ENCODE measurements at regions not wholly inside any gene's neighbourhood (a gene's known extent, or its start where the extent isn't known, plus 50 kb on each side); places are given as distances from the start of the nearest gene placed in this dataset.
A peak's percentile ranks its signal among the peaks of the same experiment; 100 is the strongest.

DNA sequence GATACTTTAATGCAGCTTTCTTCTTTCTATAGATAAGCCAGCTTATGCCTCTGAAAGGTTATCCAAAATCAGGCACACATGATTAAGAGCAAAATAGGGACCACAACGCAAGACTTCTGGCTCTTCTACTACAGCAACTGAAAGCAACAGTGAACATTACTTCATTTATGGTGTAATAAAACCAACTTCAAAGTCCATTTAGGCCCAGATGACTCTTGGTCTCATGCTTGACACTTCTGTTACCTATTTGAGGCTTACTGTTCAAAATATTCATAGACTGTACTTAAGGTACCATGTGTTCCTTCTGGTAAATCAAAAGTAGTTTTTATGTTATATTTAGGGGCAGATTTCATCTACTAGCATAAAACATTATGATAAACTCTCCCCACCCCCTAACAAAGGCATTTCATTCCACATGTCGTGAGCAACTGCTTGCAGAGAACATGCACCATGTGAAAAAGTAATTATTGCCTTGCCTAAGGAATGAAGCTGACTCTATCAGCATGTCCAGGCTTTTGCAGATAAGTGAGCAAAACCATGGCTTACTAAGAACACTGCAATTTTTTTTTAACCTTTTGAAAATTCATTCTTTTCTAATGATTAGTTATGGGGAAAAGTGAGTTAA, 154.9 kb upstream of the ITGB1 start:
- no peak overlapping the region for H3K4me3 Mint-ChIP-seq
- no peak for DNase-seq
- no peak overlapping the region for H3K27ac Mint-ChIP-seq
- peaks cover 78% of the 10 kb centered on the region for H3K4me1 Mint-ChIP-seq (ENCODE audit: low read depth)
- no peak for ATAC-seq (replicated peaks in 1 of 2)
- H3K36me3 Mint-ChIP-seq (ENCODE audit: insufficient read depth in 2 of 2), result peaks cover 0 to 3% of the 10 kb centered on the region in 2 donors
- H3K27me3 Mint-ChIP-seq (ENCODE audit: low read depth), result peaks cover 18% of the 10 kb centered on the region
- no peaks in the 10 kb centered on the region for H3K9me3 Mint-ChIP-seq

- no peak for DNase-seq
- Mint-ChIP-seq H3K27me3 (ENCODE audit: low read depth) (peaks cover 18% of the 10 kb centered on the region), H3K36me3 (ENCODE audit: insufficient read depth in 2 of 2) (peaks cover 0 to 5% of the 10 kb centered on the region in 2 donors), H3K4me1 (ENCODE audit: low read depth) (peaks cover 64% of the 10 kb centered on the region), H3K9me3 (no peaks in the 10 kb centered on the region), H3K4me3 (peak overlapping the region in 1 of 2 donors; percentile 87), H3K27ac (peak overlapping the region; percentile 92)
- ATAC-seq (replicated peaks in 1 of 2), result no peak
Observed at GRCh38 chr10:33111488-33112051, 153.5 kb upstream of the ITGB1 start.

DNA sequence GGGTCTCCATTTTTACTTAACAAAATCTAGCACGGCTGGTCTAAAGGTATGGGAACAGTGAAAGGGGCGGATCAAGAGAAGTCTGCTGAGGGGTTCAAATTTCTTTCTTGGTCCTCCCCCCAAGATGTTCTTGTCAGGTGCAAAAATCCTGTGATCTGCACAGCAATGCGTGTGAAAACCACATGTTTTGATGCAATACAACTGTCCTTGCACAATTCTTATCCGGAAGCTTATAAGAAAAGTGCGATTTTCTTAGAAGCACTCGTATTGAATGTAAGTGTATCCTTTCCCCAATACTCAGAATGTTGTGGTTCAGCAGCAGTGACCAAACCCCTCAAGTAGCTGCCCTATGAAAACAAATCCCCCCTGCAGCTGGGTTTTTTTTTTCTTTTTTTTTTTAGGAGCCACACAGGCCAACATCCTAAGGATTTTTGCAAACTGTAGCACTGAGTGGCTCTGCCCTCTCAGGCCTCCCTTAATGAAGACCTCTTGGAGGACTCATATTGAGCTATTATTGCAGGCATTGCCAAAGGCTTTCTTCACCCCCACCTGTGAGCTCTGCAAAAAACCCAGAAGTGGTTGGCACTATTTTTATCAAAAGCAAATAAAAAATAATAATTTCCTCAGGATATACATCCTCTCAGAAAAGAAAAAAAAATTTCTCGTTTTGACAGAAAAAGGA, 151.9 kb upstream of the ITGB1 start:
- DNase-seq, result no peak
- H3K9me3 Mint-ChIP-seq, result no peaks in the 10 kb centered on the region
- peak overlapping the region in 1 of 2 donors; percentile 87 for H3K4me3 Mint-ChIP-seq
- peak; percentile 17 to 32 for ATAC-seq (replicated peaks in 1 of 2)
- peaks cover 49% of the 10 kb centered on the region for H3K4me1 Mint-ChIP-seq (ENCODE audit: low read depth)
- peak overlapping the region; percentile 92 for H3K27ac Mint-ChIP-seq
- H3K36me3 Mint-ChIP-seq (ENCODE audit: insufficient read depth in 2 of 2), result peaks cover 0 to 5% of the 10 kb centered on the region in 2 donors
- H3K27me3 Mint-ChIP-seq (ENCODE audit: low read depth), result peaks cover 18% of the 10 kb centered on the region

- Mint-ChIP-seq H3K27ac (peak overlapping the region; percentile 42), H3K9me3 (peaks cover 0 to 3% of the 10 kb centered on the region in 2 donors), H3K4me3 (peak overlapping the region in 1 of 2 donors; percentile 87), H3K4me1 (ENCODE audit: low read depth) (peaks cover 43% of the 10 kb centered on the region), H3K36me3 (ENCODE audit: insufficient read depth in 2 of 2) (peaks cover 0 to 5% of the 10 kb centered on the region in 2 donors), H3K27me3 (ENCODE audit: low read depth) (peaks cover 18% of the 10 kb centered on the region)
- DNase-seq (no peak), ATAC-seq (replicated peaks in 1 of 2) (no peak)
Observed at GRCh38 chr10:33109384-33109783, 151.4 kb upstream of the ITGB1 start.

DNA sequence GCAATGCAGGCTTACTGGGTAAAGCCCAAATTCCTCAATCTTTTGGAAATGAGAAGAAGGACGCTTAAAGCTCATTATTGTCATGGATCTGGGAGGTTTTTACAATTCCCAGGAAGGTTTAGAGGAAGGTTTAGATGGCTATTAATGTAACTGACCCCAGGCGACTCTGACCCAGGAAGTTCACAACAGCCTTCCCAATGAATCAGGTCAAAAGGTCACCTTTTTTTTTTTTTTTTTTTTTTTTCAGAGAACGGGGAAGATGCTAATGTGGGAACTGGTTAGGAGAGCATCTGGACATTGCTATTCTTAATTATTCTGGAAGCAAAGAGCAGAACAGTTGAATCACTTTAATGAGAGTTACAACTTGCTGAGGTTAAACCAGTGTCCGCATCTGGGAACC, 149.9 kb upstream of the ITGB1 start:
- DNase-seq, result no peak
- Mint-ChIP-seq H3K27ac (no peak overlapping the region), H3K36me3 (ENCODE audit: insufficient read depth in 2 of 2) (peaks cover 6 to 8% of the 10 kb centered on the region in 2 donors), H3K27me3 (ENCODE audit: low read depth) (peaks cover 6% of the 10 kb centered on the region), H3K4me1 (ENCODE audit: low read depth) (peaks cover 32% of the 10 kb centered on the region), H3K9me3 (peaks cover 6 to 9% of the 10 kb centered on the region in 2 donors), H3K4me3 (no peak overlapping the region)
- ATAC-seq (replicated peaks in 1 of 2), result no peak

GRCh38 chr10:33106767-33107166, 148.7 kb upstream of the ITGB1 start:
- Mint-ChIP-seq H3K27ac (no peak overlapping the region), H3K36me3 (ENCODE audit: insufficient read depth in 2 of 2) (peaks cover 6 to 9% of the 10 kb centered on the region in 2 donors), H3K9me3 (peaks cover 6 to 9% of the 10 kb centered on the region in 2 donors), H3K4me1 (ENCODE audit: low read depth) (peaks cover 29% of the 10 kb centered on the region), H3K27me3 (ENCODE audit: low read depth) (peaks cover 6% of the 10 kb centered on the region), H3K4me3 (no peak overlapping the region)
- ATAC-seq (replicated peaks in 1 of 2) (no peak), DNase-seq (no peak)

DNA sequence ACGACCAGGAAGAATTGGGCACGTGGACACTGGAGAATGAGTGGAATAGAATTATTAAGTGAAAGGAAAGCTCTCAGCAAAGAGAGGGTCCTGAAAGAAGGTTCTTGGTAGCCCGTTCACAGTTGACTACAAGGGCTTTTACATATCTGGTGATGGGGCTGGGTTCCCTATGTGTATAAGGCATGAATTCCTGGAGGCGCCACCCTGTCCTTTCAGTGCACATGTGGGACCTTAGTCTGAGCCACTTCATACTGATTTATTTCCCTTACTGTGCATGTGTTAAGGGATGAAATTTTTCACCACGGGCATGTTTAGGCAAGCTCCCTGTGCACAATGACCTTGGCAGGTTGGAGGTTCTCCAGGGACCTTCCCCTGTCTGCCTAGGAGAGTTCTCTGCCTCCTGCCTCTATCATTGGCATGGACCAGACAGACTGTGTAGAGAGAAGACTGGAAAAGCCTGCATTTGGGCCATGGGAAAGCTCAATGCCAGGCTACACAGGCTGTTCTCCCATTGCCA, 145.9 kb upstream of the ITGB1 start:
- Mint-ChIP-seq H3K9me3 (peaks cover 6 to 10% of the 10 kb centered on the region in 2 donors), H3K27ac (no peak overlapping the region), H3K27me3 (ENCODE audit: low read depth) (peaks cover 6% of the 10 kb centered on the region), H3K4me3 (peak overlapping the region in 1 of 2 donors; percentile 11), H3K36me3 (ENCODE audit: insufficient read depth in 2 of 2) (peaks cover 10 to 16% of the 10 kb centered on the region in 2 donors), H3K4me1 (ENCODE audit: low read depth) (peaks cover 29% of the 10 kb centered on the region)
- DNase-seq, result no peak
- ATAC-seq (replicated peaks in 1 of 2), result no peak

DNA sequence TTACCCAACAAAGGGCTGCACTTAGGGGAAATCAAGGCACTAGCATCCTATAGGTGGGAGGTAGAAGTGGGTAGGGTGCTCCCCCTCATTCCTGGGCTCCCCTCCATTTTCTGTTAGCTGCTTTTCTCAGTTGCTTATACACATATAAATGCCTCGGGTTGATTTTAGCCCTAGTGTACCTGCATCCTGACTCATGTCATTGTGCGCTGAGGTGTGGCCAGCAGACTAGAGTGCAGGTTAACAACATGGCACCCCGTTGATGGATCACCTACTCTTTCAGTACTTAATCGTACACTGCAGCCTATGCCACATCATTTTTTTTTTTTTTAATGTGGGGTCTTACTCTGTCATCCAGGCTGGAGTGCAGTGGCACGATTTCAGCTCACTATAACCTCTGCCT, 144.0 kb upstream of the ITGB1 start:
- no peak for DNase-seq
- H3K4me3 Mint-ChIP-seq, result peak overlapping the region in 1 of 2 donors; percentile 85

GRCh38 chr10:33101392-33101787, 143.4 kb upstream of the ITGB1 start:
- peak overlapping the region; percentile 33 to 85 for H3K4me3 Mint-ChIP-seq

More for the DNA sequence above, 144.0 kb upstream of the ITGB1 start:
- Mint-ChIP-seq H3K27me3 (ENCODE audit: low read depth) (peaks cover under 1% of the 10 kb centered on the region), H3K4me1 (ENCODE audit: low read depth) (peaks cover 32% of the 10 kb centered on the region), H3K27ac (peak overlapping the region; percentile 95), H3K36me3 (ENCODE audit: insufficient read depth in 2 of 2) (peaks cover 10 to 13% of the 10 kb centered on the region in 2 donors), H3K9me3 (peaks cover 6 to 10% of the 10 kb centered on the region in 2 donors)
- peak in 1 of 2 donors; percentile 24 for ATAC-seq (replicated peaks in 1 of 2)

DNA sequence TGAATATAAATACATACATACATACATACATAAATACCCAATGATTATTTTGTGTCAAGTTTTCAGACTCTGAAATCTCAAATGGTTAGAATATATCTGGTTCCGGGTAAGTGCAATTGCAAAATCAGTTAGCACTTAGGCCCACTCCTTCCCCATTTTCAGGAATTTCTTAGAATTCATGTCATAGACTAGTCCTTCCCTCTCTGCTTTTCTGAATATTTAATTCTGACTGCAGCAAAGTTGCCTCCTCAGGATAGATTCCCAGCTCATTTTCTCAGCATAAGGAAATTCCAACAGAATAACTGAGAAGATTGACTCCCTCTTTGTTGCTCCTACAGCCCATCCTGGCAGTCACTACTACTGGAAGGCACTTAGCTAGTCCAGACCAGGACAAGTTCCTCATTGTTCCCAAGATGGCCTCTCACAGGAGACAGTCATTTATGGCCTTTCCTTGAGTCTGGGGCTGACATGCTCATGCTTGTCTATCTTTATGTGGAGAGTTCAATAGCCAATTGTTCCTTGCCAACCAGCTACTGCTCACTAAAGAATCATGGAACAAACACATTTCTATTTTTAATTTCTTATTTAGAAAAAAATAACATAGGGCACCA, 142.9 kb upstream of the ITGB1 start:
- H3K27me3 Mint-ChIP-seq (ENCODE audit: low read depth), result peaks cover 6% of the 10 kb centered on the region
- no peak for DNase-seq
- H3K36me3 Mint-ChIP-seq (ENCODE audit: insufficient read depth in 2 of 2), result peaks cover 10 to 15% of the 10 kb centered on the region in 2 donors
- ATAC-seq (replicated peaks in 1 of 2), result peak; percentile 4 to 6
- H3K9me3 Mint-ChIP-seq, result peaks cover 10% of the 10 kb centered on the region in 2 donors
- peak overlapping the region; percentile 35 to 85 for H3K4me3 Mint-ChIP-seq
- peaks cover 32% of the 10 kb centered on the region for H3K4me1 Mint-ChIP-seq (ENCODE audit: low read depth)
- peak overlapping the region; percentile 82 for H3K27ac Mint-ChIP-seq

More at GRCh38 chr10:33101392-33101787, 143.4 kb upstream of the ITGB1 start:
- peaks cover 9 to 10% of the 10 kb centered on the region in 2 donors for H3K9me3 Mint-ChIP-seq
- H3K27me3 Mint-ChIP-seq (ENCODE audit: low read depth), result peaks cover 6% of the 10 kb centered on the region
- peaks cover 32% of the 10 kb centered on the region for H3K4me1 Mint-ChIP-seq (ENCODE audit: low read depth)
- no peak for DNase-seq
- peak; percentile 57 to 64 for ATAC-seq (replicated peaks in 1 of 2)
- peak overlapping the region; percentile 95 for H3K27ac Mint-ChIP-seq
- H3K36me3 Mint-ChIP-seq (ENCODE audit: insufficient read depth in 2 of 2), result peaks cover 10 to 15% of the 10 kb centered on the region in 2 donors

GRCh38 chr10:33099748-33100147, 141.7 kb upstream of the ITGB1 start:
- ATAC-seq (replicated peaks in 1 of 2) (peak; percentile 74), DNase-seq (no peak)
- Mint-ChIP-seq H3K4me1 (ENCODE audit: low read depth) (peaks cover 32% of the 10 kb centered on the region), H3K27me3 (ENCODE audit: low read depth) (peaks cover 6% of the 10 kb centered on the region), H3K27ac (peak overlapping the region; percentile 75), H3K4me3 (peak overlapping the region; percentile 51 to 55), H3K9me3 (peaks cover 11 to 12% of the 10 kb centered on the region in 2 donors), H3K36me3 (ENCODE audit: insufficient read depth in 2 of 2) (peaks cover 15 to 17% of the 10 kb centered on the region in 2 donors)

GRCh38 chr10:33098951-33099663, 141.1 kb upstream of the ITGB1 start:
- DNase-seq, result no peak
- ATAC-seq (replicated peaks in 1 of 2), result peak; percentile 30 to 38
- Mint-ChIP-seq H3K4me3 (peak overlapping the region; percentile 51 to 55), H3K4me1 (ENCODE audit: low read depth) (peaks cover 32% of the 10 kb centered on the region), H3K36me3 (ENCODE audit: insufficient read depth in 2 of 2) (peaks cover 18 to 21% of the 10 kb centered on the region in 2 donors), H3K27ac (peak overlapping the region; percentile 23), H3K9me3 (peaks cover 11 to 14% of the 10 kb centered on the region in 2 donors), H3K27me3 (ENCODE audit: low read depth) (peaks cover 6% of the 10 kb centered on the region)
